ENCODE measurements at regions not wholly inside any gene's neighbourhood (a gene's known extent, or its start where the extent isn't known, plus 50 kb on each side); places are given as distances from the start of the nearest gene placed in this dataset.

GRCh38 chr2:14417551-14417950 is 215.0 kb upstream of the LRATD1 start:
- intact Hi-C loops (cut with DNase I), result no loop called here
- no peak for DNase-seq
- peaks cover 0 to 10% (median 0%) of the 10 kb centered on the region in 12 donors for H3K9me3 ChIP-seq
- H3K4me1 ChIP-seq, result no peaks in the 10 kb centered on the region
- no peak for ATAC-seq
- no peaks in the 10 kb centered on the region for H3K36me3 ChIP-seq
- no peak overlapping the region for H3K27ac ChIP-seq
- no peak overlapping the region for H3K4me3 ChIP-seq
- 48 to 78% (median 74%) methylated on average over 4 of the region's 4 CpGs for WGBS, 4 donors
- no peaks in the 10 kb centered on the region for H3K27me3 ChIP-seq
- TF ChIP-seq CTCF (IDR thresholded peaks at IDR 0.05) (no peak), POLR2A (IDR thresholded peaks at IDR 0.05) (no peak)

- H3K27ac ChIP-seq, result no peak overlapping the region
- no peaks in the 10 kb centered on the region for H3K4me1 ChIP-seq
- DNase-seq (no peak), ATAC-seq (no peak)
- intact Hi-C loops (cut with DNase I), result no loop called here
- peaks cover 0 to 4% (median 0%) of the 10 kb centered on the region in 12 donors for H3K9me3 ChIP-seq
- H3K4me3 ChIP-seq, result no peak overlapping the region
- no peaks in the 10 kb centered on the region for H3K36me3 ChIP-seq
- H3K27me3 ChIP-seq, result no peaks in the 10 kb centered on the region
- no peak for TF ChIP-seq POLR2A (IDR thresholded peaks at IDR 0.05)
- TF ChIP-seq CTCF (IDR thresholded peaks at IDR 0.05), result no peak
These were observed 214.4 kb upstream of the LRATD1 start for GRCh38 chr2:14418115-14418514.

- Histone ChIP-seq H3K4me3 (no peak overlapping the region), H3K4me1 (no peaks in the 10 kb centered on the region), H3K36me3 (no peaks in the 10 kb centered on the region), H3K27ac (no peak overlapping the region), H3K27me3 (no peaks in the 10 kb centered on the region), H3K9me3 (no peaks in the 10 kb centered on the region)
- 70 to 76% (median 73%) methylated on average over 5 of the region's 5 CpGs for WGBS, 4 donors
- intact Hi-C loops (cut with DNase I), result loop anchor here in 1 of 10 donors (10.0 kb wide), 1 partner anchor 1164 kb away; no protein-coding TSS in a partner anchor
- no peak for DNase-seq
- TF ChIP-seq CTCF (IDR thresholded peaks at IDR 0.05), result no peak
- no peak for ATAC-seq
These were observed 211.7 kb upstream of the LRATD1 start for GRCh38 chr2:14420851-14421250.

GRCh38 chr2:14422426-14422825 is 210.1 kb upstream of the LRATD1 start:
- TF ChIP-seq CTCF (IDR thresholded peaks at IDR 0.05) (no peak), POLR2A (IDR thresholded peaks at IDR 0.05) (no peak)
- Histone ChIP-seq H3K27me3 (no peaks in the 10 kb centered on the region), H3K4me3 (no peak overlapping the region), H3K27ac (no peak overlapping the region), H3K36me3 (no peaks in the 10 kb centered on the region), H3K9me3 (no peaks in the 10 kb centered on the region), H3K4me1 (no peaks in the 10 kb centered on the region)
- intact Hi-C loops (cut with DNase I), result loop anchor here in 1 of 10 donors (10.0 kb wide), 1 partner anchor 1162 kb away; no protein-coding TSS in a partner anchor
- no peak for ATAC-seq
- 61 to 74% (median 66%) methylated on average over 4 of the region's 4 CpGs for WGBS, 4 donors
- no peak for DNase-seq

Measured in heart left ventricle (tissue), 16 donors.